ENCODE measurements at regions not wholly inside any gene's neighbourhood (a gene's known extent, or its start where the extent isn't known, plus 50 kb on each side); places are given as distances from the start of the nearest gene placed in this dataset.

- TF ChIP-seq CTCF (IDR thresholded peaks at IDR 0.05) (no peak), POLR2A (IDR thresholded peaks at IDR 0.05) (no peak), POLR2AphosphoS5 (IDR thresholded peaks at IDR 0.05) (no peak), EP300 (IDR thresholded peaks at IDR 0.05) (no peak)
These were observed 105.1 kb downstream of the KCNF1 start for GRCh38 chr2:11016735-11017388.

Data from gastroesophageal sphincter (tissue), 3 donors.